ENCODE measurements at regions not wholly inside any gene's neighbourhood (a gene's known extent, or its start where the extent isn't known, plus 50 kb on each side); places are given as distances from the start of the nearest gene placed in this dataset.

- H3K36me3 Mint-ChIP-seq (ENCODE audit: low read depth), result no peaks in the 10 kb centered on the region
- no peaks in the 10 kb centered on the region for H3K4me1 Mint-ChIP-seq (ENCODE audit: low read depth)
- no peaks in the 10 kb centered on the region for H3K27me3 Mint-ChIP-seq (ENCODE audit: low read depth)
- H3K27ac Mint-ChIP-seq, result no peak overlapping the region
- no peaks in the 10 kb centered on the region for H3K9me3 Mint-ChIP-seq
- DNase-seq (ENCODE audit: low spot score), result no peak
- no peak overlapping the region for H3K4me3 Mint-ChIP-seq
Measured at GRCh38 chr9:105079457-105079856, 151.5 kb upstream of the ABCA1 start.

- Mint-ChIP-seq H3K4me3 (no peak overlapping the region), H3K4me1 (ENCODE audit: low read depth) (no peaks in the 10 kb centered on the region), H3K27ac (no peak overlapping the region), H3K36me3 (ENCODE audit: low read depth) (no peaks in the 10 kb centered on the region), H3K27me3 (ENCODE audit: low read depth) (peaks cover 3% of the 10 kb centered on the region), H3K9me3 (no peaks in the 10 kb centered on the region)
- no peak for DNase-seq (ENCODE audit: low spot score)
Measured at GRCh38 chr9:105082843-105083242, 154.9 kb upstream of the ABCA1 start.

- Mint-ChIP-seq H3K36me3 (ENCODE audit: low read depth) (no peaks in the 10 kb centered on the region), H3K4me1 (ENCODE audit: low read depth) (no peaks in the 10 kb centered on the region), H3K27me3 (ENCODE audit: low read depth) (peaks cover 3% of the 10 kb centered on the region), H3K27ac (no peak overlapping the region), H3K4me3 (no peak overlapping the region), H3K9me3 (no peaks in the 10 kb centered on the region)
- DNase-seq (ENCODE audit: low spot score), result no peak
Measured at GRCh38 chr9:105083256-105083655, 155.3 kb upstream of the ABCA1 start.

GRCh38 chr9:105087910-105088898 lies 156.2 kb upstream of the SLC44A1 start:
- H3K27me3 Mint-ChIP-seq (ENCODE audit: low read depth), result peaks cover 3% of the 10 kb centered on the region
- H3K9me3 Mint-ChIP-seq, result no peaks in the 10 kb centered on the region
- no peaks in the 10 kb centered on the region for H3K4me1 Mint-ChIP-seq (ENCODE audit: low read depth)
- H3K36me3 Mint-ChIP-seq (ENCODE audit: low read depth), result no peaks in the 10 kb centered on the region
- no peak overlapping the region for H3K27ac Mint-ChIP-seq
- no peak overlapping the region for H3K4me3 Mint-ChIP-seq
- DNase-seq (ENCODE audit: low spot score), result no peak

GRCh38 chr9:105089874-105090273 lies 154.6 kb upstream of the SLC44A1 start:
- H3K27me3 Mint-ChIP-seq (ENCODE audit: low read depth), result peaks cover 5% of the 10 kb centered on the region
- no peaks in the 10 kb centered on the region for H3K9me3 Mint-ChIP-seq
- no peak overlapping the region for H3K4me3 Mint-ChIP-seq
- no peak for DNase-seq (ENCODE audit: low spot score)
- H3K36me3 Mint-ChIP-seq (ENCODE audit: low read depth), result no peaks in the 10 kb centered on the region
- no peak overlapping the region for H3K27ac Mint-ChIP-seq
- no peaks in the 10 kb centered on the region for H3K4me1 Mint-ChIP-seq (ENCODE audit: low read depth)

GRCh38 chr9:105091004-105091640 lies 153.3 kb upstream of the SLC44A1 start:
- Mint-ChIP-seq H3K4me1 (ENCODE audit: low read depth) (no peaks in the 10 kb centered on the region), H3K9me3 (no peaks in the 10 kb centered on the region), H3K36me3 (ENCODE audit: low read depth) (no peaks in the 10 kb centered on the region), H3K4me3 (no peak overlapping the region), H3K27me3 (ENCODE audit: low read depth) (peaks cover 2% of the 10 kb centered on the region), H3K27ac (no peak overlapping the region)
- DNase-seq (ENCODE audit: low spot score), result no peak

- DNase-seq (ENCODE audit: low spot score), result no peak
- peaks cover 2% of the 10 kb centered on the region for H3K27me3 Mint-ChIP-seq (ENCODE audit: low read depth)
- no peaks in the 10 kb centered on the region for H3K4me1 Mint-ChIP-seq (ENCODE audit: low read depth)
- H3K27ac Mint-ChIP-seq, result no peak overlapping the region
- H3K36me3 Mint-ChIP-seq (ENCODE audit: low read depth), result no peaks in the 10 kb centered on the region
- no peaks in the 10 kb centered on the region for H3K9me3 Mint-ChIP-seq
- no peak overlapping the region for H3K4me3 Mint-ChIP-seq
Measured at GRCh38 chr9:105093685-105094084, 150.8 kb upstream of the SLC44A1 start.

- Mint-ChIP-seq H3K27ac (no peak overlapping the region), H3K4me3 (no peak overlapping the region)
Measured at GRCh38 chr9:105098370-105098769, 146.1 kb upstream of the SLC44A1 start.

GRCh38 chr9:105103776-105104175 lies 140.7 kb upstream of the SLC44A1 start:
- Mint-ChIP-seq H3K4me1 (ENCODE audit: low read depth) (no peaks in the 10 kb centered on the region), H3K9me3 (no peaks in the 10 kb centered on the region), H3K36me3 (ENCODE audit: low read depth) (no peaks in the 10 kb centered on the region), H3K4me3 (no peak overlapping the region), H3K27ac (no peak overlapping the region), H3K27me3 (ENCODE audit: low read depth) (peaks cover 8% of the 10 kb centered on the region)
- no peak for DNase-seq (ENCODE audit: low spot score)

More at GRCh38 chr9:105098370-105098769, 146.1 kb upstream of the SLC44A1 start:
- no peaks in the 10 kb centered on the region for H3K4me1 Mint-ChIP-seq (ENCODE audit: low read depth)
- H3K27me3 Mint-ChIP-seq (ENCODE audit: low read depth), result peaks cover 6% of the 10 kb centered on the region
- DNase-seq (ENCODE audit: low spot score), result no peak
- H3K36me3 Mint-ChIP-seq (ENCODE audit: low read depth), result no peaks in the 10 kb centered on the region
- no peaks in the 10 kb centered on the region for H3K9me3 Mint-ChIP-seq

GRCh38 chr9:105114318-105114717 lies 130.1 kb upstream of the SLC44A1 start:
- DNase-seq (ENCODE audit: low spot score), result no peak
- Mint-ChIP-seq H3K27ac (no peak overlapping the region), H3K4me3 (no peak overlapping the region), H3K36me3 (ENCODE audit: low read depth) (no peaks in the 10 kb centered on the region), H3K9me3 (no peaks in the 10 kb centered on the region), H3K27me3 (ENCODE audit: low read depth) (peaks cover 14% of the 10 kb centered on the region), H3K4me1 (ENCODE audit: low read depth) (peaks cover 16% of the 10 kb centered on the region)

GRCh38 chr9:105114964-105115728 lies 129.3 kb upstream of the SLC44A1 start:
- DNase-seq (ENCODE audit: low spot score), result no peak
- H3K27me3 Mint-ChIP-seq (ENCODE audit: low read depth), result peaks cover 10% of the 10 kb centered on the region
- no peaks in the 10 kb centered on the region for H3K36me3 Mint-ChIP-seq (ENCODE audit: low read depth)
- no peak overlapping the region for H3K4me3 Mint-ChIP-seq
- H3K4me1 Mint-ChIP-seq (ENCODE audit: low read depth), result peaks cover 16% of the 10 kb centered on the region
- H3K27ac Mint-ChIP-seq, result no peak overlapping the region
- no peaks in the 10 kb centered on the region for H3K9me3 Mint-ChIP-seq

GRCh38 chr9:105116052-105116868 lies 128.2 kb upstream of the SLC44A1 start:
- Mint-ChIP-seq H3K27ac (no peak overlapping the region), H3K27me3 (ENCODE audit: low read depth) (peaks cover 12% of the 10 kb centered on the region), H3K4me3 (no peak overlapping the region), H3K36me3 (ENCODE audit: low read depth) (no peaks in the 10 kb centered on the region), H3K9me3 (no peaks in the 10 kb centered on the region), H3K4me1 (ENCODE audit: low read depth) (peaks cover 16% of the 10 kb centered on the region)
- no peak for DNase-seq (ENCODE audit: low spot score)

- H3K36me3 Mint-ChIP-seq (ENCODE audit: low read depth), result peaks cover 2% of the 10 kb centered on the region
- H3K27me3 Mint-ChIP-seq (ENCODE audit: low read depth), result peaks cover 21% of the 10 kb centered on the region
- DNase-seq (ENCODE audit: low spot score), result no peak
Measured at GRCh38 chr9:105117234-105117633, 127.2 kb upstream of the SLC44A1 start.

More at GRCh38 chr9:105117234-105117633, 127.2 kb upstream of the SLC44A1 start:
- H3K9me3 Mint-ChIP-seq, result no peaks in the 10 kb centered on the region
- peaks cover 16% of the 10 kb centered on the region for H3K4me1 Mint-ChIP-seq (ENCODE audit: low read depth)
- no peak overlapping the region for H3K27ac Mint-ChIP-seq
- no peak overlapping the region for H3K4me3 Mint-ChIP-seq

Data from T-helper 2 cell treated with Interferon-gamma antibody and Interleukin-4, amounts not matched to agents 5 μg/mL and 100 μg/mL, for 36 hours (primary cell).